Limb (tissue), 2 donors: ENCODE measurements at regions not wholly inside any gene's neighbourhood (a gene's known extent, or its start where the extent isn't known, plus 50 kb on each side); places are given as distances from the start of the nearest gene placed in this dataset.
"Not testable (repeated sequence)": the region's sequence is repeated elsewhere in the genome, so short reads cannot be mapped to it uniquely, and the experiment has no call there.

Experiments
- DNase-seq, 2 donors: peaks; one replicate each; pipeline ENCODE4 v3.0.0-alpha.2; 2016; ENCODE audit errors: extremely low spot score in 2 of 2

- DNase-seq = no peak
Measured at GRCh38 chr3:94405258-94406035, 342.6 kb downstream of the NSUN3 start.

- DNase-seq = no peak
Measured at GRCh38 chr3:94406595-94406994, 343.7 kb downstream of the NSUN3 start.

- DNase-seq = not testable (repeated sequence)
Measured at GRCh38 chr3:94412936-94413335, 350.1 kb downstream of the NSUN3 start.

GRCh38 chr3:94413336-94414108 is 350.7 kb downstream of the NSUN3 start:
- no peak for DNase-seq

GRCh38 chr3:94414418-94414817 is 351.6 kb downstream of the NSUN3 start:
- DNase-seq = no peak

DNA sequence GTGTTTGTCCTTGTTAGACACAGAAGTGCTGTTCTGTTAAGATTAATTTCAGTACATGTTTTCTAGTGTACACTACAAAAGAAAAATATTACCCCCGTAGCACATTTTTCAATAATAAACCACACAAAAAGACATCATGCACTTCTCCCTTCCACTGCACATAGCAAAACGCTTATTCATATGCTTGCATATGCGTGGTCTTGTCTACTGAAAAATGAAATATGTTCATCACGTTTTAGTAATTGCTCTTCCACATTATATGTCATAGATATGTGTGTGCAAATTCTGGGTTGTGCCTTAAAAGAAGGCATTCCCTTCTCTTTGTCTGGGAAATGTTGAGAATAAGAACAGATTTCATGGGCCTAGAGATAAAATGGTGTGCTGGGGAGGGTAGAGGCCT is 353.9 kb downstream of the NSUN3 start:
- DNase-seq = no peak

GRCh38 chr3:94417963-94418455 is 355.1 kb downstream of the NSUN3 start:
- no peak for DNase-seq

DNA sequence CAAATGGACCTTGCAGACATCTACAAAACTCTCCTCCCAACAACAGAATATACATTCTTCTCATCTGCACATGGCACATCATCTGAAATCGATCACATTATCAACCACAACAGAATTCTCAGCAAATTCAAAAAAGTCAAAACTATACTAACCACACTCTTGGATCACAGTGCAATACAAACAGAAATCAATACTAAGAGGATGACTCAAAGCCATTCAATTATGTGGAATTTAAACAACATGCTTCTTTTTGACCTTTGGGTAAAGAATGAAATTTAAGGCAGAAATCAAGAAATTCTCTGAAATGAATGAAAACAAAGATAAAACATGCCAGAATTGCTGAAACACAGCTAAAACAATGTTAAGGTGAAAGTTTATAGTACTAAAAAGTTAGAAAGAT is 358.1 kb downstream of the NSUN3 start:
- DNase-seq = no peak

- DNase-seq = no peak
Measured at GRCh38 chr3:94423578-94423977, 360.7 kb downstream of the NSUN3 start.

DNA sequence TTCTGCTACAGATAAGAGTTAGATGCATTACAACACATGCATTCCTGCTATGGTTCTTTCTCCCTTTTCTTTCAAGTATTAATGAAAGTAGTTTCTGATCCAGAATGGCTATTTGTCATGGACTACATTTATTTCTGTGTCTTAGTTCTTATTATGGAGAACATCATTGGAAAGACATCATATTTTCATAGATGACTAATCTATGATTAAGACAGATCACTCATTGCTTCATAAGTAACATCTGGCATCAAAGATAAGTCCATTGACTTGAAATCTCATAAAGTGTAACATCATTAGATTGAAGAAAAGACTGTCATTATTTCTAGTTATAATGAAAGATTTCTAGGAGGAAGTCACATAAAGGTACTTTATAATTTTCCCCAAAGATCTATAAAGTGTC is 366.7 kb downstream of the NSUN3 start:
- no peak for DNase-seq

GRCh38 chr3:94431876-94432570 is 369.2 kb downstream of the NSUN3 start:
- DNase-seq = no peak

DNA sequence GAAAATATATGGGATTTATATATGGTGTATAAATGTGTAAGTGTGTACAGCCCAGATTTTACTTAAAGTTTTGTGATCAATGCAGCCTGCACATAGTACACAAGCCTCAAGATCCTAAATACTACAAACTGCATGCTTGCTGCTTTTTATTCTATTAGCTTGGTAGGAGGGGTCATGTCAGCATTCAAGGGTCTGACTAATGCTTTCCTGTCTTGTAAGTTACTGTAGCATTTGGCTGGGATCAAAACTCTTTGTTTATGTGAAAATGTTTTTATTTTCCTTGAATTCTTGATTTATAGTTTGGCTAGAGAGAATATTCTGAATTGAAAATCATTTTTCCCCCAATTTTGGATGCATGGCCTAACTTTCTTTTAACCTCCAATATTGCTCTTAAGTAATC is 370.9 kb downstream of the NSUN3 start:
- DNase-seq = no peak

DNA sequence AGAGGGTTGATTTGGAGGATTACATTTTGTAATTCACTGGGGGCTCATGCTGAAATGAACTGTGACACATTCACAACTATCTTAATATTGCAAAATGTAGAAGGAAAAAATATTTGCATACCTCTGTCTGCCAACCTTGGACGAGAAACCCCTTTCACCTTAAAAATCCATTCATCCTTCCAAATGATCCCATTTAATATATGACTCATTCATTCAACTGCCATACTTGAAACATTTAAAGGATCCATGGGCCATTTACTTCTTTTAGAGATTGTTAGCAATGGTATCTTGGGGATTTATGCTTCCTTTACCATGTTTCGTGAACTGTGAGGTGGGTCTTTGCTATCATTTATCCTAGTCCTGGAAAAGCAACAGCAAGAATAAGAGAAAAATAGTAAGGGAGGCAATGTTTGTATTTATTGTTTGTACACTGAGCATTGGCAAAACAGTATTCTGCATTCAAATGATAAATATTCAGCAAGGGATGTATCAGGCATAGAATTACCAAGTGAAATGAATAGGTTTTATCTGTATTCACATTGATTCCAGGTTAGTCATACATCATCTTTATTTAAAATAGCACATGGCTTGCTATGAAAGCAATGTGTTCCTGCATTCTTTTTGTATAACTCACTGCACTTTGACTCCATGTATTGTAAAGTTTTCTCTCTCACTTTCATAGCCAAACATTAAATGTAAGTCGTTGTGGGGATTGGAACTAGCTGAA is 378.1 kb downstream of the NSUN3 start:
- DNase-seq = no peak

DNA sequence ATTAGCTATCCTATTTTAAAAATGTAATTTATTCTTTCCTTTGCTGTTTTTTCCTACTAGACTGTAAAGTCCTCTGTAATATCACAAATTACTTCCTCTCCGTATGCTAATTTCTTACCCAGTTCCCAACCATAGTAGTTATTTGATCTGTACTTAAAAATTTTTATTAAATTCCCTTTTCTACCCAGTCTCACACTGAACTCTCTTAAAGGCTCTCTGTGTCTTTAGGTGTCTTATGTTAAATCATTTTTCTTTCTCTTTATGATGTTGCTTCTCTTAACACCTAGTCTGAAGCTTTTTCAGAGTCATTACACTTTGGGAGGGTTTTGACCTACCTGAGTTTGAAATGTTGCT is 378.6 kb downstream of the NSUN3 start:
- no peak for DNase-seq

DNA sequence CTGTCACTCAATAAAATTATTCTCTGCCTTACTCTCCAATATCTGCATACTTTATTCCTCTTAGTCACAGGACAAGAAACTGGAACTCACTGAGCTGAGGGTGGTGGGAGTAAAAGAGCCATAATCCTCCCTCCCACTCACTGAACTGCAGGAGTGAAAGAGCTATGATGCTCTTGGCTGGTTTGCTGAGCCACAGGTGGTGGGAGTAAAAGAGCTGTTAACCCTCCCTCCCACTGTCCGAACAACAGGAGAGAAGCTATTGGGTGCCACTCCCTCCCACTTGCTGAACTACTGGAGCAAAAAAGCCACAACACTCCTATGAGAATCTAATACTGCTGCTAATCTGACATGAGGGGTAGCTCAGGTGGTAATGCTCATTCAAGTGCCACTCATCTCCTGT is 391.0 kb downstream of the NSUN3 start:
- no peak for DNase-seq

GRCh38 chr3:94459167-94459566 is 396.3 kb downstream of the NSUN3 start:
- DNase-seq = no peak

DNA sequence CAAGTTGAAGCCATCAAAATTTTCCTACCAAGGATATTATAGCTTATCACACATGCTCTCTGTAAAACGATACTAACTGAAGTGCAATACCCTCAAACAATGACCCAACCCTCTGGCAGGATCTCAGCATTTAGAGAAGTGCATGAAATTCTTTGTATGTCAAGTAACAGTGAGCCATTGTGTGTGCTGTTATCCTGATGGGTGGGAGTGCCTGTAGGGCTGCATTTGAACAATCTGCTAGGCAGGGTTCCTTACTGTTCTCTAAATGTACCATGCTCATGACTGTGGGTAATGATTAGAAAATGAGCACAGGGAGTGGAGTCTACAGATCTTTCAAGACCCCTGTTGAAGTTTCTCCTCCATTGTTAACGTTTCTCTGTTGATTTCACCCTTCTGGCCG is 398.1 kb downstream of the NSUN3 start:
- no peak for DNase-seq

- no peak for DNase-seq
Measured at GRCh38 chr3:94462931-94463330, 400.1 kb downstream of the NSUN3 start.

- no peak for DNase-seq
Measured at GRCh38 chr3:94472511-94472910, 409.6 kb downstream of the NSUN3 start.

- DNase-seq = no peak
Measured at GRCh38 chr3:94481226-94481898, 418.5 kb downstream of the NSUN3 start.

GRCh38 chr3:94482686-94483085 is 419.8 kb downstream of the NSUN3 start:
- DNase-seq = no peak
